ENCODE measurements at regions not wholly inside any gene's neighbourhood (a gene's known extent, or its start where the extent isn't known, plus 50 kb on each side); places are given as distances from the start of the nearest gene placed in this dataset.

GRCh38 chr2:200235533-200235932 lies 71.0 kb upstream of the SPATS2L start:
- no peak for TF ChIP-seq EP300 (conservative IDR thresholded peaks at IDR 0.05; ENCODE audit: poor library complexity, severe bottlenecking)
- TF ChIP-seq POLR2AphosphoS5 (IDR thresholded peaks at IDR 0.05), result no peak
- no peak for TF ChIP-seq EZH2 (IDR thresholded peaks at IDR 0.05; ENCODE audit: borderline replicate concordance, insufficient read depth, low read length, poor library complexity, severe bottlenecking)
- no peak for TF ChIP-seq CTCF (IDR thresholded peaks at IDR 0.05; ENCODE audit: poor library complexity, severe bottlenecking)
- no peak for TF ChIP-seq TAF1 (IDR thresholded peaks at IDR 0.05; ENCODE audit: low read depth)
- no peak for TF ChIP-seq RAD21 (conservative IDR thresholded peaks at IDR 0.05)
- no peak for TF ChIP-seq SMC3 (conservative IDR thresholded peaks at IDR 0.05; ENCODE audit: poor library complexity)
- TF ChIP-seq MXI1 (conservative IDR thresholded peaks at IDR 0.05; ENCODE audit: poor library complexity, severe bottlenecking), result no peak

Data from neural cell (in vitro differentiated cells).